ENCODE measurements at regions not wholly inside any gene's neighbourhood (a gene's known extent, or its start where the extent isn't known, plus 50 kb on each side); places are given as distances from the start of the nearest gene placed in this dataset.

DNA sequence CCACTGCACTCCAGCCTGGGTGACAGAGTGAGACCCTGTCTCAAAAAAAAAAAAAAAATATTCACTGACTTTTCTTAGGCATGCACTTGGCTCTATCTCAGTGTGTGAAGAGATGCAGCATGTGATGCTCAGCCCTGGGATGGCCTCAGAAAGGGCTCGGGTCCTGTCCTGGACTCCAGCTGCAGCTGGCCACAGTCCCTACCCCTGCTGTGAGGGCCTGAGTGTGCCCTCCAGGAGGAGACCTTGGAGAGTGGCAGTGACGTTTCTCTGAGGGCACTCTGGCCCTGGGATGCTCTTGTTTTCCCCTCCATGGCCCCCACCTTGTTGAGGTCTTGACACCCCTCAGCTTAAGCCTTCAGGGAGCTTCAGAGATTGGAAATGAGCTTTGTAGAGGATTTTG is 81.9 kb upstream of the POU3F1 start:
- DNase-seq (ENCODE audit: low read depth in 4 of 4, low spot score in 1 of 4) = no peak

DNA sequence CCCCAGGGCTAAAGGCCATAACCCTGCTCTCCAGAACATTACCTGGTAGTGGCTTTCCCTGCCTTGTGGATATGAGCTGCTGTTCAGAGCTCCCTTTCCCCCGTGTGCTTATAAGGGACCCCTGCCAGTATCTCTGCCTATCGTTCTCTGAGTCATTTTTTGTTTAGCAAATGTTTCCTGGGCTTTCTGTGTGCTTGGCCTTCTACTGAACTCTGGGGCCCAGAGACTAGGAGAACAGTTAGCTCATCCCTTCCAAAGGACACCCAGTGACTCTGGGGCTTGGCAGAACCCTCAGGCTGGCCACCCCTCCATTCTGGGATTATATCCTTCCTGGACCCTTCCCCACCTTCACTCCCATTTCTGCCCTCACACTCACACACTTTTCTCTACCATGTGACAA is 80.8 kb upstream of the POU3F1 start:
- no peak for DNase-seq (ENCODE audit: low read depth in 4 of 4, low spot score in 1 of 4)

DNA sequence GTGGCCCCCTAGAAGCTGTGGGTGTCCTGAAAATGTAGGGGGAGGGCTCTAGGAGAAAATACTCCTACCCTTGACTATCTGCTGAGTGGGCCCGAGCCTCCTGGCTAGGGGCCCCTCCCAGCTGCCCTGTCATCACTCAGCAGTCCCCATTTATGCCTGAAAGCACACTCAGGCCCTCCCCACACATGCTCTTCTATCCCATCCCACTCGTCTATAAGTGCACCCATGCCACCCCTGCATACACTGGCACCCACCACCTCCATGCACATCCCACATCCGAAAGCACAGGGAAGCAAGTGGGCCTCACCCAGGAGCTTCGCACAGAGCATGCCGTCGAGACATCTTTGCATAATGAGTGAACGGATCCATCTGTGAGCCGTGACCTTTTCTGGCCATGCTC is 80.4 kb upstream of the POU3F1 start:
- DNase-seq (ENCODE audit: low read depth in 4 of 4, low spot score in 1 of 4) = no peak

- DNase-seq (ENCODE audit: low read depth in 4 of 4, low spot score in 1 of 4) = no peak
Measured at GRCh38 chr1:38125837-38126520, 79.4 kb upstream of the POU3F1 start.

GRCh38 chr1:38125016-38125415 is 78.4 kb upstream of the POU3F1 start:
- no peak for DNase-seq (ENCODE audit: low read depth in 4 of 4, low spot score in 1 of 4)

GRCh38 chr1:38123356-38124135 is 77.0 kb upstream of the POU3F1 start:
- DNase-seq (ENCODE audit: low read depth in 4 of 4, low spot score in 1 of 4) = no peak

GRCh38 chr1:38121231-38121680 is 74.7 kb upstream of the POU3F1 start:
- DNase-seq (ENCODE audit: low read depth in 4 of 4, low spot score in 1 of 4) = no peak

DNA sequence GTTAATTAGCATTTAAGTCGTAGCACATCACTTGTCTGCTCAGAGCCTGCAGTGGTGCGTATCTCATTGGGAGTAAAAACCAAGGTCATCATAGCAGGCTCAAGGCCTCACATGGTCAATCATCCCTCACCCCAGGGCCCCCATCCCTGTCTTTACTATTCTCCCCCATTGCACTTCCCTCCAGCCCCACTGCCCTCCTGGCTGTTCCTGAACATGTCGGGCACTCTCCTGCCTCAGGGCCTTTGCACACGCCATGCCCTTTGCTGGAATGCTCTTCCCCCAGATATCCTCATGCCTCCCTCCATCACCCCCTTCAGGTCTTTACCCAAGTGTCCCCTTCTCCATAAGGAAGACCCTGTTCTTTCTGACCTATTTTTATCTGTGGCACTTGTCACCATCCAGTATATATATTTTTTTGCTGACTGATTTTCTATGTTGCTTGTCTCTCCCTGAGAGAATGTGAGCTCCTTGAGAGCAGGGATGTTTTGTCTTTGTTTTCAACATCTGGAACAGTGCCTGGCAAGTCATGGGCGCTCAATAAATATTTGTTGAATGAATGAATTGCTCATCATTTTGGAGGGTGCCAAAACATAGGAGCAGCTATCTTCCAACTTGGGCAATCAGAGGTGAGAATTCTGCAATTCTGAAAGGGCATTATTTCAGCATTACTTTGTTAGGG is 74.1 kb upstream of the POU3F1 start:
- no peak for DNase-seq (ENCODE audit: low read depth in 4 of 4, low spot score in 1 of 4)

DNA sequence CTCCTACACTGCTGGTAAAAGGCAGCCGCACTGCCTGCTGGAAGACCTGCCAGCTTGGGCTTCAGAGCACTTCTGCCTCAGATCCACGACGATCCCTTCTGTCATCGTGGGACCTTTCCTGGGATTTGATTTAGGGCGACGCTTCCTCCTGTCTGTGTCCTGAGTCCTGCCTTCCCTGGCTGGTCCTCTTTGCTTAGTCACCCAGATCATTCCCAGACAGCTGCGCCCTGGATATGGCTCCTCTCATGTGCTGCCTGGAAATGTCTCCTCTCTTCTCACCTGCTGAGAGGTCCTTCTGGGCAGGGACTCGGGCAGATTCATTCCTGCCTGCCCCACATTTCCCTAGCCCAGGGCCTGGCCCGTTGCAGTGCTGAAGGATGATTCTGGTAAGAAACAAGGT is 72.4 kb upstream of the POU3F1 start:
- no peak for DNase-seq (ENCODE audit: low read depth in 4 of 4, low spot score in 1 of 4)

DNA sequence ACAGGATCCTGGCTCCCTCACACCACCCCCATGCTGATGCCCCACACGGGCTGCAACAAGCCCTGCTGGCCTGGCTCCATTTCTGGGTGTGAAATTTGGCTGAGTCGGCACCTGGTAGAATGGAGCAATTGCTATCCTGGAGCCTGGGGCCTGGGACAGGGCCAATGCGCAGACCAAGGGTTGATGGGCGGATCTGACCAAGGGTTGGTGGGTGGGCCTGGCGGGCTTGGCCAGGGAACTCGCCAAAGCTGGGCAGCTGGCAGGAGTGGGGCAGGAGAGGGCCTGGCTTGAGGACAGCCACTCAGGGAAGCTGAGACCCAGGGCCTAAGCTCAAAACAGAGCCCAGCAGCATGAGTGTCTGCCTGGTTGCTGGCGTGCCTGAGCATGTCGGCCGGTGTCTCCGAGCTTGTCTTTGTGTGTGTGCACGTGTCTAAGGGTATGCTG is 70.9 kb upstream of the POU3F1 start:
- DNase-seq (ENCODE audit: low read depth in 4 of 4, low spot score in 1 of 4) = no peak

- DNase-seq (ENCODE audit: low read depth in 4 of 4, low spot score in 1 of 4) = no peak
Measured at GRCh38 chr1:38115682-38116202, 69.1 kb upstream of the POU3F1 start.

- no peak for DNase-seq (ENCODE audit: low read depth in 4 of 4, low spot score in 1 of 4)
Measured at GRCh38 chr1:38115226-38115625, 68.6 kb upstream of the POU3F1 start.

- DNase-seq (ENCODE audit: low read depth in 4 of 4, low spot score in 1 of 4) = no peak
Measured at GRCh38 chr1:38114241-38115026, 67.8 kb upstream of the POU3F1 start.

GRCh38 chr1:38113159-38113666 is 66.6 kb upstream of the POU3F1 start:
- DNase-seq (ENCODE audit: low read depth in 4 of 4, low spot score in 1 of 4) = no peak

DNA sequence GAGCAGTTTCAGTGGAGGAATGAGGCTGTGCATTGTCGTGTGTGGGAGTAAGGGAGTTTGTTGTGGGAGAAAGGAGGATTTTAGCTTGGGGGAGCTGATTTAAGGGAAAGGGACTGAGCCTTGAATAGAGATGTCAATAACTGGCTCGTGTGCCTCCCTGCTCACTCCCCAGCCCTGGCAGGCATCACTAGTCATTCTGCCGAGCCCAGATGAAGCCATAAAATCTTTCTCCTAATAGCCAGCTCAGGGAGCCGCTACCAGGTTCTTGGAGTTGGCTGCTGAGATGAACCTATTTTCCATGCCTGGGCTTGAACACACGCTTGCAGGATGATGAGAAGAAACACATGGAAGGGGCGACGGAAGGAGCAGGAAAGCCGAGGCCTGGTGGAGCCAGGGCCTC is 65.0 kb upstream of the POU3F1 start:
- DNase-seq (ENCODE audit: low read depth in 4 of 4, low spot score in 1 of 4) = no peak

DNA sequence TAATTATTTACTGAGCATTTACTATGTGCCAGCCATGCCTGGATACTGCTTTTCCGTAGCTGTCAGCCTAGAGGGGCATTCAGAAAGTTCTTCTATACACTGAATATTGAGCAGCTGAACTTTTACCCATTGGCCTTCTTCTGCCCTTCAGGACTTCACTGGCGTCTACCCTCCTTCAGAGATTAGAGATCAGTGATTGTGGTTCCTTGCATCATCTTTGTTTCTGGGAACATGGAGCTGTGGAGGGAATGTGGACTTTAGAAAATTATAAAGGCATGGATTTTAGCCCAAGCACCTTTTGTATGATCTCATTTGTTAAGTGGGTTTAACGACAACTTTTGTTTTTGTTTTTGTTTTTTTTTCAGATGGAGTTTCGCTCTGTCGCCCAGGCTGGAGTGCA is 58.7 kb upstream of the POU3F1 start:
- DNase-seq (ENCODE audit: low read depth in 4 of 4, low spot score in 1 of 4) = no peak

GRCh38 chr1:38102636-38103035 is 56.0 kb upstream of the POU3F1 start:
- no peak for DNase-seq (ENCODE audit: low read depth in 4 of 4, low spot score in 1 of 4)

DNA sequence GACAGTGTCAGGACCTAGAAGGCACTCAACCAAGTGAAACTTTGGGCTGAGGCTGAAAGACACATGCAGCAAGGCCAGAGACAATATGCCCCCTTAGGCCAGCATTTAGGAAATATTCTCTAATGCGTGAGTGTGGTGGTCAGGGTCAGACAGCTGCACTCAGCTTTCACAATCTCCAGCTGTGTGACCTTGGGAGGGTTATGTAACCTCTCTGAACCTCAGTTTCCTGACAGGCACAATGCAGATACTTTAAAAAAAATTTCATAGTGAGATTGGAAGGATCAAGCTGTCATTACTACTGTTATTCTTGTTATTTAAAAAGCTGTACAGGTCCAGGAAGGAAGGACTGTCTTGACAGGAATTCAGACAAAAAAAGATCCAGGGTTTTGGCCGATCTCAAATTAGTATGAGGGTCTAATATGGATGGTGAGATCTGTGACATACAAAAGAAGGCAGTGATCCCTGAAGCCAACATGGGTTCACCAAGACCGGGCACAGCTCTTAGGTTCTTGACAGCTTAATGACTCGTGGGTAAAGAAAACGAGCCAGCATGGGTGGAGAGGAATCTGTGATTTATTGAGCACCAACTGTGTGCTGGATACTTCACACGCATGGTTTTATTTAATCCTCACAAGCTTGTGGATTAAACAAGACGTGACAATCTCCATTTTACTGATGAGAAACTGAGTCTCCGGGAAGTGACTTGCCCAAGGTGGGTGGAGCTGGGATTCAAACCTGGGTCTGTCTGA is 54.6 kb upstream of the POU3F1 start:
- DNase-seq (ENCODE audit: low read depth in 4 of 4, low spot score in 1 of 4) = no peak

- DNase-seq (ENCODE audit: low read depth in 4 of 4, low spot score in 1 of 4) = no peak
Measured at GRCh38 chr1:38098101-38098847, 51.7 kb upstream of the POU3F1 start.

Measured in stimulated activated CD4-positive, alpha-beta T cell treated with anti-CD3 and anti-CD28 coated beads, Interleukin-1b, Interleukin-23, amount 100 ng/mL, for 24 hours (primary cell).